MCF 10A (cell line): ENCODE measurements at regions not wholly inside any gene's neighbourhood (a gene's known extent, or its start where the extent isn't known, plus 50 kb on each side); places are given as distances from the start of the nearest gene placed in this dataset.

Experiments used
- BruUV-seq: library from RNA; stranded (reverse); fragments of 400-500 nt; replicated peaks from 2 replicates; lab custom pipeline; 2021; lab: Mats Ljungman, UMichigan
- CTCF ChIA-PET: fragments of 300-600 bp; sonication (Branson Sonifier 250); formaldehyde crosslinking; extraction: SDS; loops from one replicate; lab custom pipeline; 2021; ENCODE audit warnings: antibody characterized with exemption, inconsistent platforms; lab: Yijun Ruan, JAX
- POLR2A ChIA-PET: fragments of 300-600, 350-650 bp; sonication (Branson Sonifier 250); formaldehyde crosslinking; extraction: SDS; loops from one replicate; lab custom pipeline; 2020; ENCODE audit warnings: antibody characterized with exemption, inconsistent platforms; lab: Yijun Ruan, JAX
- DNase-seq: peaks from one replicate; pipeline ENCODE4 v3.0.0-alpha.2; 2018; ENCODE audit not compliant: unreplicated experiment
- H3K27ac Mint-ChIP-seq: one replicate; pipeline ENCODE4 v1.8.0; 2022; ENCODE audit warnings: mild to moderate bottlenecking, low read depth, mixed read lengths; ENCODE audit not compliant: unreplicated experiment
- H3K27me3 Mint-ChIP-seq: one replicate; pipeline ENCODE4 v1.8.0; 2022; ENCODE audit warnings: mixed read lengths; ENCODE audit not compliant: insufficient read depth, unreplicated experiment
- H3K36me3 Mint-ChIP-seq: one replicate; pipeline ENCODE4 v1.8.0; 2022; ENCODE audit warnings: mild to moderate bottlenecking, moderate library complexity, mixed read lengths; ENCODE audit not compliant: insufficient read depth, unreplicated experiment
- H3K4me1 Mint-ChIP-seq: one replicate; pipeline ENCODE4 v1.8.0; 2022; ENCODE audit warnings: mixed read lengths; ENCODE audit not compliant: insufficient read depth, unreplicated experiment
- H3K4me3 Mint-ChIP-seq: one replicate; pipeline ENCODE4 v1.8.0; 2022; ENCODE audit warnings: mild to moderate bottlenecking, moderate library complexity, mixed read lengths; ENCODE audit not compliant: unreplicated experiment
- H3K9me3 Mint-ChIP-seq: one replicate; pipeline ENCODE4 v1.8.0; 2022; ENCODE audit warnings: mixed read lengths; ENCODE audit not compliant: unreplicated experiment
- intact Hi-C: fragments of 100-400 bp; cut with micrococcal nuclease; formaldehyde crosslinking; loops from 2 replicates; pipeline ENCODE4 v1.14.1; 2022
- TF ChIP-seq, protein P1 (sequence below): fragments of 200-600 bp; IDR thresholded peaks from one replicate; pipeline ENCODE4 v1.8.0; 2022; ENCODE audit warnings: antibody characterized with exemption, mild to moderate bottlenecking; ENCODE audit not compliant: unreplicated experiment

DNA sequence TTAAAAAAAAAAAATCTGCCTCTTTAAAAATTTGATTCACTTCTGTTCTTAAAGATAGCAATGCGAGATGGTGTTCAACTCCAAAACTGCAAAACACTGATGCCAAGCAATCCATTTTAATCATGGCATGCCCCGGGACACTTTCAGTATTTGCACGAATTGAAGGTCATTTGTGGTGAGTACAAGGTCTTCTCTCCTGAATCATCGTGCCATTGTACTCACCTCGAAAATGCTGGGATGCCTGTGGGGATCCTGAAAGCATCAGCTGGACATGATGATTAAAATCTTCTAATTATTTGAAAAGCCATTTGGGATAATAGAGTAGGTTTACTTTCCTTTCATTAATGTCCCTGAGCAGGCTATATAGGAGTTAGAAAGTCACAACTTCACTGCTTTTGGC, 125.1 kb upstream of the NRP1 start:
- Mint-ChIP-seq H3K36me3 (no peaks in the 10 kb centered on the region), H3K9me3 (no peaks in the 10 kb centered on the region), H3K27ac (no peak overlapping the region), H3K4me3 (no peak overlapping the region), H3K4me1 (no peaks in the 10 kb centered on the region), H3K27me3 (no peaks in the 10 kb centered on the region)
- ChIA-PET POLR2A (no interaction called here), CTCF (no interaction called here)
- BruUV-seq: no TSS peak
- DNase-seq: peak; percentile 4
- TF ChIP-seq, protein P1, sequence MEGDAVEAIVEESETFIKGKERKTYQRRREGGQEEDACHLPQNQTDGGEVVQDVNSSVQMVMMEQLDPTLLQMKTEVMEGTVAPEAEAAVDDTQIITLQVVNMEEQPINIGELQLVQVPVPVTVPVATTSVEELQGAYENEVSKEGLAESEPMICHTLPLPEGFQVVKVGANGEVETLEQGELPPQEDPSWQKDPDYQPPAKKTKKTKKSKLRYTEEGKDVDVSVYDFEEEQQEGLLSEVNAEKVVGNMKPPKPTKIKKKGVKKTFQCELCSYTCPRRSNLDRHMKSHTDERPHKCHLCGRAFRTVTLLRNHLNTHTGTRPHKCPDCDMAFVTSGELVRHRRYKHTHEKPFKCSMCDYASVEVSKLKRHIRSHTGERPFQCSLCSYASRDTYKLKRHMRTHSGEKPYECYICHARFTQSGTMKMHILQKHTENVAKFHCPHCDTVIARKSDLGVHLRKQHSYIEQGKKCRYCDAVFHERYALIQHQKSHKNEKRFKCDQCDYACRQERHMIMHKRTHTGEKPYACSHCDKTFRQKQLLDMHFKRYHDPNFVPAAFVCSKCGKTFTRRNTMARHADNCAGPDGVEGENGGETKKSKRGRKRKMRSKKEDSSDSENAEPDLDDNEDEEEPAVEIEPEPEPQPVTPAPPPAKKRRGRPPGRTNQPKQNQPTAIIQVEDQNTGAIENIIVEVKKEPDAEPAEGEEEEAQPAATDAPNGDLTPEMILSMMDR: no peak
- intact Hi-C loops: no loop called here

DNA sequence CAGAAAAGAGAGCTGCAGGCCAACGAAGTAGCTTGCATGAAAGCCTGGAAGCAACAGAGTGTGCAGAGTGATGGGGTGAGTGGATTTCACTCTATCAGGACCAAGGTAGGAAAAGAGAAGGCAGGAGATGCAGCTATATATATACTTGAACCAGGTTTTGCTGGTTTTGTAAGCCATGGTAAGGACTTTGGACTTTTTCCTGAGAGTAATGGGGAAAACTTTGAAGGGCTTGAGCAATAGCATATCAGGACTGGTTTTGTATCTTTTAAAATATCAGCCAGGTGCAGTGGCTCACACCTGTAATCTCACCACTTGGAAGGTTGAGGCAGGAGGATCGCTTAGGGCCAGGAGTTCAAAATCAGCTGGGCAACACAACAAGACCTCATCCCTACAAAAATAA, 120.6 kb upstream of the NRP1 start:
- CTCF ChIA-PET: interaction anchor here (0.6 kb wide), 1 partner anchor 934 kb away, joined by 5 read pairs; no protein-coding TSS in a partner anchor
- no peaks in the 10 kb centered on the region for H3K36me3 Mint-ChIP-seq
- BruUV-seq: no TSS peak
- POLR2A ChIA-PET: no interaction called here
- H3K4me3 Mint-ChIP-seq: no peak overlapping the region
- no peak for DNase-seq
- intact Hi-C loops: no loop called here
- no peaks in the 10 kb centered on the region for H3K4me1 Mint-ChIP-seq
- H3K9me3 Mint-ChIP-seq: peaks cover 10% of the 10 kb centered on the region
- TF ChIP-seq, protein P1: no peak
- no peak overlapping the region for H3K27ac Mint-ChIP-seq
- H3K27me3 Mint-ChIP-seq: no peaks in the 10 kb centered on the region

DNA sequence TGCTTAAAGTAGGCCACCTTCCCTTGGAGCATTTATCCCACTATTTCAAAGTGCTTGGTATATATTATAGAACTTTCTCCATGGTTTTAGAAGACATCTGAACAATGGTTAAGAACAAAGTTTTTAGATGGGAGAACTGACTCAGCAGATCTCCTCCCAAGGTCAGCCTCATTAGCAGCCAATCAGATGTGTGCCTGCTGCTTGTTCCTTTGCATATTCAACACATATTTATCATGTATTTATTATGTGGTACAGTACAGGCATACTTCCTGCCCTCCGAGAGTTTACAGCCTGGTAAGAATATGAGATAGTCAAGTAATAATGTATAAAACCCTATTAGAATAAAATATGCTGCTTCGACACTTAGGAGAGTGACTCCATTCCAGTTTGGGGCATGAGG, 120.1 kb upstream of the NRP1 start:
- Mint-ChIP-seq H3K9me3 (peaks cover 10% of the 10 kb centered on the region), H3K27ac (no peak overlapping the region), H3K4me3 (no peak overlapping the region), H3K27me3 (no peaks in the 10 kb centered on the region), H3K36me3 (no peaks in the 10 kb centered on the region), H3K4me1 (no peaks in the 10 kb centered on the region)
- intact Hi-C loops: no loop called here
- BruUV-seq: no TSS peak
- ChIA-PET POLR2A (no interaction called here), CTCF (interaction anchor here (0.6 kb wide), 1 partner anchor 935 kb away, joined by 5 read pairs; no protein-coding TSS in a partner anchor)
- TF ChIP-seq, protein P1: no peak
- DNase-seq: no peak

DNA sequence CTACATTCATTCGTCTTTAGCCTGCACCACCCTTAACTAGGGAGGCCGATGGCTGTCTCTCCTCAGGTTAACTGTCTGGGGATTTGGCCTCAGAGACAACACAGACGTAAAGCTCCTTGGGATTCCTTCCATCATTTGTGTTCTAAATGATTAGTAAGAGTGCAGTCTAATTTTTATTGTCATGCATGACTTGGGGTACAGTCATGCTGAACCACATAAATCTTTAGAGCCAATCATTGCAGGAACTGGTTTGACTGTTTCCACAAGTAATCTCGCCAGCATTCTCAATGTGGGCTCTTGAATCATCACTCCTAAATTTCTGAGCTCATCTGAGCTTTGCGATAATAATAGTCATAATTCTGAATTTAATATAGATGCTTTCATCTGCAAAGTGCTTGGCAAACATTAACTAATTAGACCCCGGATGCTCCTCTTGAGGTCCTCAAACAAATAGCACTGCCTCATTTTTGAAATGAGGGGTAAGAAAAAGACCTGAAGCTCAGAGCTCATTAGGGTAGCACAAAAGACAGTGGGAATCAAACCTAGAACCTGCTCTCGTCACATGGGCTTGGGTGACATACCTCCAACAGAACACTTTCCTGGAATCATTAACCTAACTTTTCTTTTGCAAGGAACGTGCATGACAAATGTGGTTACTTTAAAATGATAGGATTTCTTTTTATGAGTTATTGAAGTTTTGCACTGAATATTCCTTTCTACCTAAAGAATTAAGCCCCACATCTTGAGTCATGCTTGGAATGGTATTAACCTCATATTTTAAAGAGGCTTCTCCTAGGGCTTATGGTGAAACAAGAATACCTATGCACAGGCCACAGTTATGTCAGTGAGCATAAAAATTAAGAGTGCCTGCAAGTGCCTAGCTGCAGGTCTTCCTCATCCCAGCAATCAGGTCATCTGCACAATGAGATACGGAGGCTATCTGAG, 118.9 kb upstream of the NRP1 start:
- Mint-ChIP-seq H3K9me3 (peaks cover 10% of the 10 kb centered on the region), H3K27me3 (no peaks in the 10 kb centered on the region), H3K36me3 (no peaks in the 10 kb centered on the region), H3K4me3 (no peak overlapping the region), H3K27ac (no peak overlapping the region), H3K4me1 (no peaks in the 10 kb centered on the region)
- no TSS peak for BruUV-seq
- no peak for DNase-seq
- TF ChIP-seq, protein P1: no peak
- ChIA-PET POLR2A (no interaction called here), CTCF (interaction anchor here (0.7 kb wide), 1 partner anchor 83 kb away, joined by 3 read pairs; no protein-coding TSS in a partner anchor)
- intact Hi-C loops: no loop called here
